MG63 (cell line): ENCODE measurements at regions not wholly inside any gene's neighbourhood (a gene's known extent, or its start where the extent isn't known, plus 50 kb on each side); places are given as distances from the start of the nearest gene placed in this dataset.
"Not testable (repeated sequence)": the region's sequence is repeated elsewhere in the genome, so short reads cannot be mapped to it uniquely, and the experiment has no call there.

Experiments used
- DNase-seq: peaks from one replicate; pipeline ENCODE4 v3.0.0-alpha.2; 2020
- H3K27me3 ChIP-seq: fragments of 250-450 bp; sonication (Bioruptor Pico); 2 replicates; pipeline ENCODE4 v1.5.1; 2020; ENCODE audit warnings: mild to moderate bottlenecking, moderate library complexity
- H3K36me3 ChIP-seq: fragments of 250-450 bp; sonication (Bioruptor Pico); 2 replicates; pipeline ENCODE4 v1.5.1; 2020; ENCODE audit warnings: mild to moderate bottlenecking, moderate library complexity
- H3K4me3 ChIP-seq: fragments of 250-450 bp; sonication (Bioruptor Pico); 2 replicates; pipeline ENCODE4 v1.5.1; 2020; ENCODE audit warnings: mild to moderate bottlenecking, moderate library complexity
- H3K9me3 ChIP-seq: fragments of 250-450 bp; sonication (Bioruptor Pico); 2 replicates; pipeline ENCODE4 v1.5.1; 2020; ENCODE audit warnings: mild to moderate bottlenecking, moderate library complexity

DNA sequence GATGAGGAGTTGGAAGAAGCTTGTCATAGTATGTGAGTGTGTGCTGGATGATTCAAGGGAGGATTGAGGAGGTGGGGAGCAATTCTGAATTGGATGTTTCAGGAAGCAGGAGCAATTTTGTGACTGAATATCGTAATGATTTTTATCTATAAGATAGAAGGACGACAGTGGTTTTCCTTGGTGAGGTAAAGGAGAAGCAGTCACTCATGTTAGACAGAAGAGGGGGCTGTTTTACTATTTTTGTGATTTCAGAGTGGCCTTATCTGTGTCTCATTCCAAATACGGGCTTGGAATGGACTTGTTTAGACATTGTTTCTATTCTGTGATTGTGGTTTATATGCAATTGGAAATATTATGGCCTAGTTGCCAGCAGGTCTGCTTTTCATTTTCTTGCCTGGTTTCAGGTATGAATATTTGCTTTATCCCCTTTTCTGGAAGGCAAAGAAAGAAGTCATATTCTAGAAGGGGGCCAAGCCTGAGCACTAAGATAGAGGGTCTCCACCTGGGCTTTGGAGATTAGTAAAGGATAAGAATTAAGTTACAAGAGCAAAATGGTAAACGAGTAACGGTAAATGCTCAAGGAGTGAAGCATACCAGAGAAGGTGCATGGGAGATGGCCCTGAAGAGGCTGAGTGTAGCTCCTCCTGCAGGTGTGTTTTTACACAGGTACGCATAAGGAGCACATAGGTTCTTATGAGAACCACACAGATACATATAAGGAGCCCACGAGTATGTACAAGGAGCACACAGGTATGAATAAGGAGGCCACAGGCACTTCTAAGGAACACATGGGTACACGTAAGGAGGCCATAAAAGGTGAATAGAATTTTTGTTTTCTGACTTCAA, 124.6 kb upstream of the KCNAB1 start:
- H3K4me3 ChIP-seq: no peak overlapping the region
- no peaks in the 10 kb centered on the region for H3K27me3 ChIP-seq
- H3K9me3 ChIP-seq: no peaks in the 10 kb centered on the region
- H3K36me3 ChIP-seq: no peaks in the 10 kb centered on the region
- DNase-seq: no peak

DNA sequence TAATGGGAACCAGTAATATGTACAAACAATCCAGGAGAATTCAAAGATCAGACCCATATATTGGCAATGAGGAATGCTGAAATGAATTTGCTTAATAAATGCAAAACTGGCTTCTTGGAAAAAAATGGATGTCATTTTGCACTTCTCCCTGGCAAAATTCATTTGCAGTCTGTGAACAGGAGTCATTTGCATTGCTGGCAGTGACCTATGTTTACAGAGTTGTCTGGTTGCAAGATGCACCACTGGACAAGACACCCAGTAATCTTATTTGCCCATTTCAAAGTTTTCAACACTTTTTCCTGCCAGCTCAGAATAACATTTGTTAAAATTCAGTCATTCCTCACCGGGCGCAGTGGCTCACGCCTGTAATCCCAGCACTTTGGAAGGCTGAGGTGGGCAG, 123.5 kb upstream of the KCNAB1 start:
- Histone ChIP-seq H3K27me3 (no peaks in the 10 kb centered on the region), H3K9me3 (no peaks in the 10 kb centered on the region), H3K4me3 (no peak overlapping the region), H3K36me3 (no peaks in the 10 kb centered on the region)
- DNase-seq: no peak

DNA sequence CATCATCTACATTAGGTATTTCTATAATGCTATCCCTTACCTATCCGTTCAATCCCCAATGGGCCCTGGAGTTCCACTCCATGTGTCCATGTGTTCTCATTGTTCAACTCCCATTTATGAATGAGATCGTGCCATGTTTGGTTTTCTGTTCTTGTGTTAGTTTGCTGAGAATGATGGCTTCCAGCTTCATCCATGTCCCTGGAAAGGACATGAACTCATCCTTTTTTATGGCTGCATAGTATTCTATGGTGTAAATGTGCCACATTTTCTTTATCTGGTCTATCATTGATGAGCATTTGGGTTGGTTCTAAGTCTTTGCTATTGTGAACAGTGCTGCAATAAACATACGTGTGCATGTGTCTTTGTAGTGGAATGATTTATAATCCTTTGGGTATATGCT, 122.2 kb upstream of the KCNAB1 start:
- H3K27me3 ChIP-seq, H3K4me3 ChIP-seq, DNase-seq, H3K36me3 ChIP-seq, H3K9me3 ChIP-seq: not testable (repeated sequence)

DNA sequence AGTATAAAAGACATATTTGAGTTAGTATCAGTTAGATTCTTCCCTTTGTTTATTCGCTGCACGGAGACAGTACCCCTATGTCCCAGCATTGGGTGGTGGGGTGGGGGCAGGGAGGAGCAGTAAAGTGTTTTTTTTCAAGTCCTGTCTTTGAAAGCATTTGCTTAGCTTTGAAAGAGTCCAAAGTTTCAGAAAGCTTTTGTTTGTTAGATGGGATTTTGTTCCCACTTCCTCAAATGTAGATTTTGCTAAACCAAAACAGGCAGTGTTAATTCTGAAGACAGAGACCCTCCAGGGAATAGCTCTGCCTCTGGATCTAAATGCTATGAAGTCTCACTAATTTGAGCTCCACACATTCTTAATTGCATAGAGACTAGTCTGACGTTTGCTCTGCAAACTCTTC, 114.6 kb upstream of the KCNAB1 start:
- Histone ChIP-seq H3K4me3 (no peak overlapping the region), H3K9me3 (no peaks in the 10 kb centered on the region), H3K27me3 (peaks cover 1% of the 10 kb centered on the region), H3K36me3 (no peaks in the 10 kb centered on the region)
- no peak for DNase-seq

DNA sequence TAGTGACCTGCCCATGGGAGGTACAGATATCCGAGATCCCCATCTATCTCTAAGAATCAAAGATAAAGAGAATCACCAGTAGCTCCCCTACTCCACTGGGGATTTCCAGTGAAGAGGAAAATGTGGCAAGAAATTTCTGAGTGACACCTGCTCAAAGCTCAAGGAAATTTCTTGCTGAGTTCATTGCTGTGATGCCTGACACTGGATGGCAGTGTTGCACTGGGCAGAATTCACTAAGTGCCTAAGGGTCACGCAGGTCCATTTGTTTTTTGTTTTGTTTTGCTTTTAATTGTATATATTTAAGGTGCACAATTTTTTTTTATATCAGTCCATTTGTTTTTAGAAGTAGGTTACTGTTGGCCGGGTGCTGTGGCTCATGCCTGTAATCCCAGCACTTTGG, 109.5 kb upstream of the KCNAB1 start:
- no peak overlapping the region for H3K4me3 ChIP-seq
- H3K36me3 ChIP-seq: no peaks in the 10 kb centered on the region
- H3K9me3 ChIP-seq: no peaks in the 10 kb centered on the region
- peaks cover 7% of the 10 kb centered on the region for H3K27me3 ChIP-seq
- DNase-seq: no peak

DNA sequence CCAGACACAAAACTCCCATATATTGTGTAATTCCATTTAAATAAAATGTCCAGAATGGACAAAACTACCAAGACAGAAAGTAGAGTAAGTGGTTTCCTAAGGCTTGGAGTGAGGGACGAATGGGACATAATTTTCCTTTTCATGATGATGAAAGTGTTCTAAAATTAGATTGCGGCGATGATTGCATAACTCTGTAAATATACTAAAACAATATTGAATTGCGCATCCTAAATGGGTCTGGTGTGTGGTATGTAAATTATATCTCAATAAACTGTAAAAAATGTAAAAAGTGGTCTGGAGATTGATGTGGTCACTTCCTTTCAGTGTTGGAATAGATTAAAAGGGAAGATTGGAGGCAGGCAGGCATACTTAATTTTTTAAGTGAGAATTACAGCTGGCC, 105.9 kb upstream of the KCNAB1 start:
- H3K27me3 ChIP-seq: peaks cover 7% of the 10 kb centered on the region
- no peak overlapping the region for H3K4me3 ChIP-seq
- DNase-seq: no peak

DNA sequence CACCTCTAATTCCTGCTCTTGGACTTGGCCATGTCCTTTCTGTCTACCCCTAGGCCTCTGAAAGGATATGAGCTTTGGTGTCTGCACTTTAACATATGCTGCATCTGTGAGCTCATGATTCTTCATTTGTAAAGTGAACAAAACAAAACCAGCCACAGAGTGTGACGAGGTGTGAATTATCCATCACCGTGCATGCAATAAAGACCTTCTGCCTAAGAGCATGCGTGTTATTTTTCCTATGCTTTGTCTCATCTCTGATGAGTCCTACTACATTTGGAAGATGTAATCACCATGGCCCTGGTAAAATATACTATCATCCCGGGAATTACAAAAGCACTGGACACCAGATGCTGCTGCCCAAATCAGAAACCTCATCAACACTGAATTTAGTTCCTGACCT, 103.5 kb upstream of the KCNAB1 start:
- H3K4me3 ChIP-seq: no peak overlapping the region
- no peaks in the 10 kb centered on the region for H3K36me3 ChIP-seq
- no peaks in the 10 kb centered on the region for H3K9me3 ChIP-seq
- no peak for DNase-seq
- peaks cover 5% of the 10 kb centered on the region; the same call in 1 of the 2 replicates for H3K27me3 ChIP-seq

More for the DNA sequence above, 105.9 kb upstream of the KCNAB1 start:
- no peaks in the 10 kb centered on the region for H3K9me3 ChIP-seq
- no peaks in the 10 kb centered on the region for H3K36me3 ChIP-seq

DNA sequence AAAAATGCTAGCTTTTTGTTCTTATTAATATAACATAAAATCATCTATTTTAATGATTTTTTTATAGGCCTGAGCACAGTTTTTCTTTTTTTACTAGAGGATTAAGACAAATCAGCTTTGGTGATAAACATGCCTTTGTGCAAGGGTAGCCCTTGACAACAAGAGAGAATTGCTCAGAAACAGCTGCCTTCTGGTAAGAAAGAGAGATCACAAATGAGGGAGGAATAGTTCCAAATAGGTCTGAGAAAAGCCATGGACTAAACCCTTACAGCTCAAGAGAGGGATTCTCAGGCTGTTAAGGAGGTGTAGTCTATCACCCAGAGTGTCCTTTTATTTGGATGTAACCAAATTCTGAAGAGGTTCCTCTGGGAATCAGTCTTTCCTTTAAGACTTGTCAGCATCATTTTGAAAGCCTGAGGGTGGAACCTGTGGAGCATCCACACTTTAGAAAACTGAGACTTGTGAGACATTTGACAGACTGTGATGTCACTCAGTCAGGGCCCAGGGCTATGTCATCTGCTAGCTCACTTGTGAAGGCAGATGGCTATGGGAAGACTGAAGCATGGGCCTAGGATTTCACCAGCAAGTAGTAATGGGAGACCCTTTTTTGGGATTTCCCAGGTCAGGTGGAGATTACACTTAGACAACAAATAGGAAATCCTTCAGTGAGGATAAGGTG, 102.9 kb upstream of the KCNAB1 start:
- no peaks in the 10 kb centered on the region for H3K9me3 ChIP-seq
- no peaks in the 10 kb centered on the region for H3K36me3 ChIP-seq
- no peak for DNase-seq
- no peak overlapping the region for H3K4me3 ChIP-seq
- peaks cover 5% of the 10 kb centered on the region; the same call in 1 of the 2 replicates for H3K27me3 ChIP-seq

DNA sequence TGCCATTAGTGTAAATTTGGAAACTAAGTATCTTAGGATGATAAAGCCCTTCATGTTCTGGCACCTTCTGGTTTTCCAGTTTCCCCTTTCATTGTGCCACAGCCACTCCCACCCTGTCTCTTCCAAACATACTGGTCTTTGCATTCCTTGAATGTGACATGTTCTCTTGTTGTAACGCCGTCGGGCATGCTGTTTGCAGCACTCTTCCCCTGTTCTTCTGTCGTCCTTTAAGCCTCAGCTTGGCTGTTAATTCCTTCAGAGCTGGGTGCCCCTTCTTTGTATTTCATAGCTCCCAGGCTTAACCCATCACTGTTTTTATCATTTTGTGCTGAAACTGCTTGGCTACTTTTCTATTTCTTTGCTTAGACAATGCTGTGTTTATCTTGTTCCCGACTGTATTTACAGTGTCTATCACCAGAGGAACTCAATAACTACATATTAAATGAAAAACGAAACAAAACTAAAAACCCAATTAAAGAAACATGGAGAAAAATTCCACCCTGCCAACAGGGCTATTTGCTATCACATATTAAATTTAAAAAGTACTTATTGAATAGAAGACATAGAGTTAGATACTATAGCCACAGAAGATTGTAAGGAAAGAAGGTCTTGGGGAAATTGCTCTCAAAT, 95.4 kb upstream of the KCNAB1 start:
- H3K27me3 ChIP-seq: peaks cover 5% of the 10 kb centered on the region; the same call in 1 of the 2 replicates
- no peaks in the 10 kb centered on the region for H3K36me3 ChIP-seq
- H3K9me3 ChIP-seq: no peaks in the 10 kb centered on the region
- H3K4me3 ChIP-seq: no peak overlapping the region
- DNase-seq: no peak

DNA sequence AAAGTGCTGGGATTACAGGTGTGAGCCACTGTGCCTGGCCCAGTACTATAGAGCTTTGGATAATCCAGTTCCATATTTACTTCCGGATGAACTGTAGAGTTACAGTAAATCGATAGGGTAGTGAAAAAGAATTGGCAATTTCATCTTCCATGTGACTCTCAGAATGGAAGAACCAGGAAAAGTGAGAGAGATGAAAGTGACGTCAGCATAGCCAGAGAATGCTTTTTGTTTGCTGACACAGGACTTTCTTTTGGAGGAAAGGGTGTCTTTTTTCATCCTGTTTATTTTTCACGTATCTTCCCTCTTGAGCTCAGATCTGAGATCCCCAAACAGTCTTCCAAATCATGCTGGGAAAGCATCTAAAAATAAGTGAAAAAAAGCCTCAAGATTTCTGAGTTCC, 91.2 kb upstream of the KCNAB1 start:
- no peak for DNase-seq
- Histone ChIP-seq H3K27me3 (peaks cover 3% of the 10 kb centered on the region), H3K36me3 (no peaks in the 10 kb centered on the region), H3K4me3 (no peak overlapping the region), H3K9me3 (no peaks in the 10 kb centered on the region)

DNA sequence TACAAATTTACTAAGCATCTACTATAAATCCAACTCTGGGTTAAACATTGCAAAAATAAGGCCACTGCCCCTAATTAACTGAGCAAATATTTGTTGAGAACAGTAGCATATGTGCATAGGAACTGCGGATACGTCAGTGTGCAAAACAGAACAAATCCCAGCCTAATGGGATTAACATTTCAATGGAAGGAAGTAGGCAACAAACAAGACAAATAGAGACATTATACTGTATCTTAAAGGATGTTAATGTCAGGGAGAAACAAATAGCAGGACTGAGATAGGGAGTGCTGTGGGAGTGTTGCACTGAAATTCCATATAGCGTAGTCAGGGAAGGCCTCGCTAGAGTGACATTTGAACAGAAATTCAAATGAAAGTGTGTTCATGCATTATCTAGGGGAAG, 89.7 kb upstream of the KCNAB1 start:
- Histone ChIP-seq H3K36me3 (no peaks in the 10 kb centered on the region), H3K4me3 (no peak overlapping the region), H3K9me3 (no peaks in the 10 kb centered on the region), H3K27me3 (no peaks in the 10 kb centered on the region; the same call in none of the 2 replicates)
- no peak for DNase-seq

DNA sequence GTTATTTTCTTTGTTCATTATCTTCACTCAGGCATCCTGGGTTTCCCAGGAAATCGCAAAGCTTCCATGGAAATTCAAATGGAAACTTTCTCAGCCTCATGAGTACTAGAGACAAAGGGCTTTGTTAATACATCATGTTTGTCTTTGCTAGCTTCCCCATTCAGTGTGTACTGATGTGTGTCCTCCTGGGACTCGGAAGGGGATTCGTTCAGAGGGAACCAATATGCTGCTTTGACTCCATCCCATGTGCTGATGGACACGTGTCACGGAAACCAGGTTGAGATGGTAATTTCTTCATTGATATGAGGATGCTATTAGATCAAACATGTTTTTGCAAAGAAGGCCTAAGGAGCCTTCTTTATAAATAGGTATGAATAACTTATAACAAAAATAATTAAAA, 87.0 kb upstream of the KCNAB1 start:
- no peak for DNase-seq
- Histone ChIP-seq H3K27me3 (no peaks in the 10 kb centered on the region; the same call in 1 of the 2 replicates), H3K4me3 (no peak overlapping the region), H3K9me3 (no peaks in the 10 kb centered on the region), H3K36me3 (no peaks in the 10 kb centered on the region)

DNA sequence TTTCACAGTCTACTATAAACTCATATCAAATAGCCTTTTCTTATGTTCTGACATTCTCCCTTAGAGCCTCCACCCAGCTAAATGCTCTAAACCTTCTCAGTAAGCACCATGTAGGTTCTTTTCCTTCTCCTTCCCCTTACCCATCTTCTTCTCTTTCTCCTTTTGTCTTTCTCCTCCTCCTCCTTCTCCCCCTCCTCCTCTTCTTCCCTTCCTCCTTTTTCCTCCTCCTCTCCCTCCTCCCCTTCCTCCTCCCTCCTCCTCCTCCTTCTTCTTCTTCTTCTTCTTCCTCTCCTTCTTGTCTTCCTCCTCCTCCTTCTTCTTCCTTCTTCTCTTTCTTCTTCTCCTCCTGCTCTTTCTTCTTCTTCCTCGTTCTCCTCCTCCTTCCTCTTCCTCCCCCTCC, 85.2 kb upstream of the KCNAB1 start:
- Histone ChIP-seq H3K27me3 (no peaks in the 10 kb centered on the region; the same call in 1 of the 2 replicates), H3K36me3 (no peaks in the 10 kb centered on the region), H3K4me3 (no peak overlapping the region), H3K9me3 (no peaks in the 10 kb centered on the region)
- no peak for DNase-seq

DNA sequence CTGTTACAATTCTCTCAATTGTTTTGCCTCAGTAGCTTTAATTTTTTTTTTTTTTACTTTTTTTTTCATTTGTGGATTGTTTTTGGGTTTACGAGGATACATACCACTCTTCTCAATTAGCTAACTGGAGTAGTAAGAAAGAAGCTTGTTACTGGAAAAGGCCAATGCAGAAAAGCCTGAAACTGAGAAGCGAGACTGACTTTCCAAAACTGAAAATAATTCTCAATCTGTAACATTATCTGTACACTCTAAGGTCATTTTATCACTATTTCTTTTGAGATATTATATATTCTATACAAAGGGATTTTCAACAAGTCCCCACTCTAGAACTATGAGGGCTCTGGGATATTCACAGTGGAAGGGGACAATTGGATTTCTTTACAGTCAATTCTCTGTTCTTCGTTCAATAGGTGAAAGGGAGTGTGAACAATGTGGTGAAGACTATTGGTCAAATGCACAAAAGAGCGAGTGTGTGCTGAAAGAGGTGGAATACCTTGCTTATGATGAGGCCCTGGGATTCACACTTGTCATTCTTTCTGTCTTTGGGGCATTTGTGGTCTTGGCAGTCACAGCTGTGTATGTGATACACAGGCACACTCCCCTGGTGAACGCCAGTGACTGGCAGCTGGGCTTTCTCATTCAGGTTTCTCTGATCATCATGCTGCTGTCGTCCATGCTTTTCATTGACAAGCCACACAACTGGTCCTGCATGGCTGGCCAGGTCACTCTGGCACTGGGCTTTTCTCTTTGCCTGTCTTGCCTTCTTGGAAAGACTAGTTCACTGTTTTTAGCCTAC, 83.9 kb upstream of the KCNAB1 start:
- DNase-seq: no peak
- Histone ChIP-seq H3K27me3 (no peaks in the 10 kb centered on the region), H3K36me3 (no peaks in the 10 kb centered on the region)

DNA sequence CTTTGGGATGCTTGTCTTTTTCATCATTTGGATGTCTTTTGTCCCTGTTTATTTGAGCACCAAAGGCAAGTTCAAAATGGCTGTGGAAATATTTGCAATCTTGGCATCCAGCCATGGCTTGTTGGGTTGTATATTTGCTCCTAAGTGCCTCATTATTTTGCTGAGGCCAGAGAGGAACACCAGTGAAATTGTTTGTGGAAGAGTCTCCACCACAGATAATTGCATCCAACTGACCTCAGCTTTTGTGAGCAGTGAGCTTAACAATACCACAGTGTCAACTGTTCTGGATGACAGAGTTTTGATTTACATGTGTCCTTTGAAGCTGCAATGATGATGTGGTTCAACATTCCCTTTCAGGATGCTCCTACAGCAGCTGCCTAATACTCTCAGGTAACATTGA, 83.0 kb upstream of the KCNAB1 start:
- no peaks in the 10 kb centered on the region for H3K9me3 ChIP-seq
- no peaks in the 10 kb centered on the region for H3K36me3 ChIP-seq
- H3K27me3 ChIP-seq: no peaks in the 10 kb centered on the region
- H3K4me3 ChIP-seq: no peak overlapping the region
- no peak for DNase-seq

More for the DNA sequence above, 83.9 kb upstream of the KCNAB1 start:
- no peaks in the 10 kb centered on the region for H3K9me3 ChIP-seq
- H3K4me3 ChIP-seq: no peak overlapping the region

DNA sequence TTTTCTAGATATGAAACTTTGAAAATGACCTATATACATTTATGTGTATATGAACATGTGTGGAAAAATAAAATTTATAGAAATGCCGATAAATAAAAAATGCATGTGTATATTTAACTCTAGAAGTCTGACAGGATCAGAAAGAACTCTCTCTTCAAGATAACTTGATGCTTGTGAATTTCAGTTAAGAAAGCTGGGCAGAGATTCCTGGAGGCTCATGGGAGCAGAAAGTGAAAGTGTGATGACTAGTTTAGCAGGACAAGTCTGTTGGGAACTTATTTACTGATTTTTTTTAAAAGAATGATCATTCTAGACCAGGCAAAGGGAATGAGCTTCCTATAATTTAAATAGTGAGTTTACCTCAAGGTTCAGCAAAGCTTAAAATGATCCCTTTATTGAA, 81.5 kb upstream of the KCNAB1 start:
- DNase-seq: no peak
- Histone ChIP-seq H3K4me3 (no peak overlapping the region), H3K27me3 (no peaks in the 10 kb centered on the region), H3K36me3 (no peaks in the 10 kb centered on the region), H3K9me3 (no peaks in the 10 kb centered on the region)

DNA sequence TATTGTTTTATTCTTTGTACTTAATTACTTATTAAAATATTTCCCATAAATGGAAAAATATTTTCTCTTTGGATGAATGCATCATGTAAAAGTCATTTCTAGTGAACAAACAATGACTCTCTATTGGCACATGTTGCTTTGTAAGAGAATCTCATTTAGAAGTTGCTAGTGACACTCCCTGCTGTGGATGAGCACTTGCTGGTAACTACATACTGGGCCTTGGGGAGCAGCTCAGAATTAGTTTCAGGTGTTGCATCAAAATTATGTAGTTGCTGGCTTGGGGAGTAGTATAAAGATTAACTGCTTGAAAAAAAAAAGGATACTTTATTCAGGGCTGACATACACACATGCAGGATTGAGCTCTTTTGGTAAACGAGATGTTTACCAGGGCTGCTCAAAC, 80.3 kb upstream of the KCNAB1 start:
- Histone ChIP-seq H3K9me3 (no peaks in the 10 kb centered on the region), H3K4me3 (no peak overlapping the region), H3K36me3 (no peaks in the 10 kb centered on the region), H3K27me3 (no peaks in the 10 kb centered on the region)
- no peak for DNase-seq
